ENCODE measurements at regions not wholly inside any gene's neighbourhood (a gene's known extent, or its start where the extent isn't known, plus 50 kb on each side); places are given as distances from the start of the nearest gene placed in this dataset.

DNA sequence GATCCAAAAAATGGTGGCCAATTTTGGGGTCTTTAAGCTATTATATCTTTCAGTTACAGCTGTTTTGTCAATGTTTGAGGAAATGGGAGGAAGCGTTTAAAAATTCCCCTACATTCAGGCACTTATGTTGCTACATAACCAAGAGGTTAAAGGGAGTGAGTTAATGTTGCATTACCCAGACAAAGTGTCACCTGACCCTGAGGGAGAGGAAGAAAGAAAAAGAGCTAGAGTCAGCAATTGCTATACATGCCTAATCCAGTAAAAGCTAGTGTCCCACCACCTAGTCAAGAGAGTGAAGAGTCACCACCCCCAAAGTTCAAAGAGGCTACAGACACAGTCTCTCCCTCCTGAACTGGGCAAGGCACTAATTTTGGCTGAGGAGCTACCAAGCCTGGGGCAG lies 69.5 kb upstream of the ZNF92 start (continued):
- TF ChIP-seq E2F4 (CRISPR knock-in tag; IDR thresholded peaks at IDR 0.05; ENCODE audit: borderline replicate concordance, low read depth) = no peak
- TF ChIP-seq, protein P1, sequence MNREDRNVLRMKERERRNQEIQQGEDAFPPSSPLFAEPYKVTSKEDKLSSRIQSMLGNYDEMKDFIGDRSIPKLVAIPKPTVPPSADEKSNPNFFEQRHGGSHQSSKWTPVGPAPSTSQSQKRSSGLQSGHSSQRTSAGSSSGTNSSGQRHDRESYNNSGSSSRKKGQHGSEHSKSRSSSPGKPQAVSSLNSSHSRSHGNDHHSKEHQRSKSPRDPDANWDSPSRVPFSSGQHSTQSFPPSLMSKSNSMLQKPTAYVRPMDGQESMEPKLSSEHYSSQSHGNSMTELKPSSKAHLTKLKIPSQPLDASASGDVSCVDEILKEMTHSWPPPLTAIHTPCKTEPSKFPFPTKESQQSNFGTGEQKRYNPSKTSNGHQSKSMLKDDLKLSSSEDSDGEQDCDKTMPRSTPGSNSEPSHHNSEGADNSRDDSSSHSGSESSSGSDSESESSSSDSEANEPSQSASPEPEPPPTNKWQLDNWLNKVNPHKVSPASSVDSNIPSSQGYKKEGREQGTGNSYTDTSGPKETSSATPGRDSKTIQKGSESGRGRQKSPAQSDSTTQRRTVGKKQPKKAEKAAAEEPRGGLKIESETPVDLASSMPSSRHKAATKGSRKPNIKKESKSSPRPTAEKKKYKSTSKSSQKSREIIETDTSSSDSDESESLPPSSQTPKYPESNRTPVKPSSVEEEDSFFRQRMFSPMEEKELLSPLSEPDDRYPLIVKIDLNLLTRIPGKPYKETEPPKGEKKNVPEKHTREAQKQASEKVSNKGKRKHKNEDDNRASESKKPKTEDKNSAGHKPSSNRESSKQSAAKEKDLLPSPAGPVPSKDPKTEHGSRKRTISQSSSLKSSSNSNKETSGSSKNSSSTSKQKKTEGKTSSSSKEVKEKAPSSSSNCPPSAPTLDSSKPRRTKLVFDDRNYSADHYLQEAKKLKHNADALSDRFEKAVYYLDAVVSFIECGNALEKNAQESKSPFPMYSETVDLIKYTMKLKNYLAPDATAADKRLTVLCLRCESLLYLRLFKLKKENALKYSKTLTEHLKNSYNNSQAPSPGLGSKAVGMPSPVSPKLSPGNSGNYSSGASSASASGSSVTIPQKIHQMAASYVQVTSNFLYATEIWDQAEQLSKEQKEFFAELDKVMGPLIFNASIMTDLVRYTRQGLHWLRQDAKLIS (CRISPR knock-in tag; IDR thresholded peaks at IDR 0.05; ENCODE audit: borderline replicate concordance) = no peak

DNA sequence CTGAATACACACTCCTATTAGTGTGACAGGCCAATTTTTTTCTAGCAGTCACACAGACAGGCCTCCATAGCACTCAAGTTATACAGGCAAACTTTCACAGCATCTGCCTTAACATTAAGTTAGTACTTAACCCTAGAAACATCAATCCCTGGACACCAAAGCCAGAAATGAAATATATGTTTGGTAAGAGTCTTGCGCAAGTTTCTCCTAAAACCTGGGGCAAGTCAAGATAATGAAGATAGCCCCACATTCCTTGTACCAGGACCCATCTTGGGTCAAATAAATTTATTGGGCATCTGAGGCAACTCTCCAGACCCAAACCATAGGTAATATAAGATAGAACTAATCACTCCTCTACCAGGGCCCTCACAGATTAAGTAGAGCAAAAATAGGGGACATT lies 70.8 kb upstream of the ZNF92 start:
- H3K27me3 Mint-ChIP-seq (ENCODE audit: low read depth) = no peaks in the 10 kb centered on the region
- no peaks in the 10 kb centered on the region for H3K36me3 Mint-ChIP-seq
- ChIA-PET POLR2A (no interaction called here), CTCF (no interaction called here)
- H3K4me1 Mint-ChIP-seq = no peaks in the 10 kb centered on the region
- no peak for DNase-seq (ENCODE audit: low spot score)
- no peak overlapping the region for H3K4me3 Mint-ChIP-seq
- TF ChIP-seq ESRRA (CRISPR knock-in tag; IDR thresholded peaks at IDR 0.05; ENCODE audit: borderline replicate concordance) (no peak), ZNF219 (CRISPR knock-in tag; IDR thresholded peaks at IDR 0.05; ENCODE audit: borderline replicate concordance) (no peak), NFYB (CRISPR knock-in tag; conservative IDR thresholded peaks at IDR 0.05; ENCODE audit: low read depth) (no peak), ZNF416 (CRISPR knock-in tag; IDR thresholded peaks at IDR 0.05) (no peak), ATF6 (CRISPR knock-in tag; IDR thresholded peaks at IDR 0.05) (no peak), TCF7 (CRISPR knock-in tag; IDR thresholded peaks at IDR 0.05; ENCODE audit: low read depth) (no peak), ATF1 (CRISPR knock-in tag; IDR thresholded peaks at IDR 0.05) (no peak), ZNF121 (CRISPR knock-in tag; IDR thresholded peaks at IDR 0.05) (no peak), ZNF232 (CRISPR knock-in tag; IDR thresholded peaks at IDR 0.05) (no peak), GTF2I (CRISPR knock-in tag; conservative IDR thresholded peaks at IDR 0.05) (no peak)
- TF ChIP-seq, protein P2, sequence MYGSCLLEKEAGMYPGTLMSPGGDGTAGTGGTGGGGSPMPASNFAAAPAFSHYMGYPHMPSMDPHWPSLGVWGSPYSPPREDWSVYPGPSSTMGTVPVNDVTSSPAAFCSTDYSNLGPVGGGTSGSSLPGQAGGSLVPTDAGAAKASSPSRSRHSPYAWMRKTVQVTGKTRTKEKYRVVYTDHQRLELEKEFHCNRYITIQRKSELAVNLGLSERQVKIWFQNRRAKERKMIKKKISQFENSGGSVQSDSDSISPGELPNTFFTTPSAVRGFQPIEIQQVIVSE (CRISPR knock-in tag; IDR thresholded peaks at IDR 0.05; ENCODE audit: borderline replicate concordance) = no peak
- TF ChIP-seq, protein P3, sequence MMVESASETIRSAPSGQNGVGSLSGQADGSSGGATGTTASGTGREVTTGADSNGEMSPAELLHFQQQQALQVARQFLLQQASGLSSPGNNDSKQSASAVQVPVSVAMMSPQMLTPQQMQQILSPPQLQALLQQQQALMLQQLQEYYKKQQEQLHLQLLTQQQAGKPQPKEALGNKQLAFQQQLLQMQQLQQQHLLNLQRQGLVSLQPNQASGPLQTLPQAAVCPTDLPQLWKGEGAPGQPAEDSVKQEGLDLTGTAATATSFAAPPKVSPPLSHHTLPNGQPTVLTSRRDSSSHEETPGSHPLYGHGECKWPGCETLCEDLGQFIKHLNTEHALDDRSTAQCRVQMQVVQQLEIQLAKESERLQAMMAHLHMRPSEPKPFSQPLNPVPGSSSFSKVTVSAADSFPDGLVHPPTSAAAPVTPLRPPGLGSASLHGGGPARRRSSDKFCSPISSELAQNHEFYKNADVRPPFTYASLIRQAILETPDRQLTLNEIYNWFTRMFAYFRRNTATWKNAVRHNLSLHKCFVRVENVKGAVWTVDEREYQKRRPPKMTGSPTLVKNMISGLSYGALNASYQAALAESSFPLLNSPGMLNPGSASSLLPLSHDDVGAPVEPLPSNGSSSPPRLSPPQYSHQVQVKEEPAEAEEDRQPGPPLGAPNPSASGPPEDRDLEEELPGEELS (CRISPR knock-in tag; IDR thresholded peaks at IDR 0.05) = no peak
- TF ChIP-seq, protein P4, sequence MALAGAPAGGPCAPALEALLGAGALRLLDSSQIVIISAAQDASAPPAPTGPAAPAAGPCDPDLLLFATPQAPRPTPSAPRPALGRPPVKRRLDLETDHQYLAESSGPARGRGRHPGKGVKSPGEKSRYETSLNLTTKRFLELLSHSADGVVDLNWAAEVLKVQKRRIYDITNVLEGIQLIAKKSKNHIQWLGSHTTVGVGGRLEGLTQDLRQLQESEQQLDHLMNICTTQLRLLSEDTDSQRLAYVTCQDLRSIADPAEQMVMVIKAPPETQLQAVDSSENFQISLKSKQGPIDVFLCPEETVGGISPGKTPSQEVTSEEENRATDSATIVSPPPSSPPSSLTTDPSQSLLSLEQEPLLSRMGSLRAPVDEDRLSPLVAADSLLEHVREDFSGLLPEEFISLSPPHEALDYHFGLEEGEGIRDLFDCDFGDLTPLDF (CRISPR knock-in tag; IDR thresholded peaks at IDR 0.05) = no peak
- no peak for ATAC-seq
- H3K27ac Mint-ChIP-seq = no peak overlapping the region
- H3K9me3 Mint-ChIP-seq = no peaks in the 10 kb centered on the region

All from WTC11 (cell line).